Activated T-cell treated with anti-CD3 and anti-CD28 coated beads for 1 hour (primary cell): ENCODE measurements at regions not wholly inside any gene's neighbourhood (a gene's known extent, or its start where the extent isn't known, plus 50 kb on each side); places are given as distances from the start of the nearest gene placed in this dataset.

Experiments
- DNase-seq: peaks from one replicate; pipeline ENCODE4 v3.0.0-alpha.2; 2020; ENCODE audit warnings: low read depth

DNA sequence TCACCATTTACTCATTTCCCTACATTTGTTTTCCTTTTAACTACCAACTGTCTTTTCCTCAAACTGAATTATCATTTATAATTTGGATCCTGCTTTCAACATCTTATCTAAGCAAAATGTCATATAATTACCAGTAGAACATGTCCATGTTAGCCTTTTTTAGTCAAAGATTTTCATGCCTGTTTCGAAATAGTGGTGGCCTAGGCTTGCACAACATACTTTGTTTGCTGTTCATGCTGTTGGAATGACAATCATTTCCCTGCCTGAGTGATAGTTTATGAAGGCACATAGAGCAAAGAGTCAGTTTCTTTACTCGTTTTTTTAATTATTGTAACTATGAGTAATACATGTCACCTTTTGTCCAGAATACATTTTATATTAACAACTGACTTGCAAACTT, 144.3 kb upstream of the ANO3 start:
- no peak for DNase-seq

GRCh38 chr11:26188554-26188953, 143.4 kb upstream of the ANO3 start:
- no peak for DNase-seq

DNA sequence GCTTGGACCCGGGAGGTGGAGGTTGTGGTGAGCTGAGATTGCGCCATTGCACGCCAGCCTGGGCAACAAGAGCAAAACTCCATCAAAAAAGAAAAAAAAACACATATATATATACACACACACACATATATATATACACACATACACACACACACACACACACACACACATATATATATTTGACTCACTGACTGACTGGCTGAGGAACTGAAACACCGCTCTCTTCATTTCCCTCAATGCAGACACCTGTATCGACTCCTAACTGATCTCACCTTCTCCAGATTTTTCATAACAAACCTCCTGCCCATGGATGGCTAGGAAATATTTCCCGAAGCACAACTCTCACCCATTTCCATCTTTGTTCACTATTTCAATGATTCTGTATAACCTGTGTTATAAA, 140.7 kb upstream of the ANO3 start:
- no peak for DNase-seq

- DNase-seq: no peak
Measured at GRCh38 chr11:26193694-26194365, 138.1 kb upstream of the ANO3 start.

- no peak for DNase-seq
Measured at GRCh38 chr11:26194881-26195280, 137.0 kb upstream of the ANO3 start.

GRCh38 chr11:26198532-26199096, 133.3 kb upstream of the ANO3 start:
- no peak for DNase-seq

DNA sequence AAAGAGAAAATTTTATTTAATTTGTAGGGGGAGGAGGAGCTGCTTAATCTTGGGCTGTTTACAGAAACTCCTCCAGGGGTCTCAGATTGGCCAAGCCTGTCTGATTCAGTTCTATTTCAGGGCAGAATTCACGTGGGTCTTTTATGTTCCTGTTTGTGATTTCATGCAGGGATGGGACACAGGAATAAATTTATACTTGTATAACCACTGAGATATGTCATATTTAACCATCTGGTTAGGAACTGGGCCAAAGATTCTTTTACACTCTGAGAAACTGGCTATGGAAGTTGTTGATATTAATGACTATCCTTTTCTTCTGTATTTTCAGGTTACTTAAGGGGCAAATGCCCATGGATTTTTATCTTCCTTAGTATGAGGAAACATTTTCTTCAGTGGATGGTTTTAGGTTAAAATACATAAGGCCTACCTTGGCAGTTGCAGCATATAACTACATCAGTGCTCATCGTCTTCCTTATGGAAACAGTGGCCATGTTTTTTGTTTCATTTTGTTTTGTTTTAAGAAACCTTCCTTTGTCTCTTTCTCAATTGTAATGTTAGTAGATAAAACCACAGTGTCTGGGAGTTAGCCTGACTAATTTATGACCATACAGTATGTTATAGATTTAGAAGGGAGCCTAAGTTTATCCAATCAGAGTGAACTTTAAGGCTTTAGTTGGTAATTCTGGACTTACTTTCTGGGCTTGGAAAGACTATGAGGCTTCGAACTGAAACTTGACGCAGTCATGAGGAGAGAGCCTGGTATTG, 132.4 kb upstream of the ANO3 start:
- no peak for DNase-seq

DNA sequence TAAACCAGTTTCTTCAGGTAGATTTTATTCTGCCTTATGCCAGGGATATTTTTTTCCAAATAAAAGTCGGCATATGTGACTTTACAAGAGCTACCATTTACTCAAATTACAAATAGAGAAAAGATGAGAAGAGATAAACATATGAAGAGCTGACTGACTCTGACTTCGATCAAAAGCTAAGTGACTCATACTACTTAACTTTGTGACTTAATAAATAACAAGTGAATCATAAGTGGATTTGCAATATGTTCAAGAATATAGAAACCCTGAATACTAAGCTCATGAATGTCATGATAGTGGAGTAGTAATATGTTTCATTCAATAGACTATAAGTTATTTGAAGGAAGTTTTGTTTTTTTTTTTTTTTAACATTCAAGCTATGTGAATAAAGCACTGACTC, 130.5 kb upstream of the ANO3 start:
- DNase-seq: no peak

- no peak for DNase-seq
Measured at GRCh38 chr11:26202754-26203153, 129.2 kb upstream of the ANO3 start.

- DNase-seq: no peak
Measured at GRCh38 chr11:26204101-26204500, 127.8 kb upstream of the ANO3 start.

DNA sequence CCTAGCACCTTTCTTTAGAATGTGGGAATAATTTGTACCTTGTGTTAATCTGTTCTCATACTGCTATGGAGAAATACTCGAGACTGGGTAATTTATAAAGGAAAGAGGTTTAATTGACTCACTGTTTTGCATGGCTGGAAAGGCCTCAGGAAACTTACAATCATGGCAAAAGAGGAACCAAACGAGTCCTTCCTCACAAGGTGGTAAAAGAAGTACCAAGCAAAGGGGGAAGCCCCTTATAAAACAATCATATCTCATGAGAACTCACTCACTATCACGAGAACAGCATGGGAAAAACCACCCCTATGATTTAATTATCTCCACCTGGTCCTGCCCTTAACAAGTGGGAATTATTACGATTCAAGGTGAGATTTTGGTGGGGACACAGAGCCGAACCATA, 127.1 kb upstream of the ANO3 start:
- no peak for DNase-seq

DNA sequence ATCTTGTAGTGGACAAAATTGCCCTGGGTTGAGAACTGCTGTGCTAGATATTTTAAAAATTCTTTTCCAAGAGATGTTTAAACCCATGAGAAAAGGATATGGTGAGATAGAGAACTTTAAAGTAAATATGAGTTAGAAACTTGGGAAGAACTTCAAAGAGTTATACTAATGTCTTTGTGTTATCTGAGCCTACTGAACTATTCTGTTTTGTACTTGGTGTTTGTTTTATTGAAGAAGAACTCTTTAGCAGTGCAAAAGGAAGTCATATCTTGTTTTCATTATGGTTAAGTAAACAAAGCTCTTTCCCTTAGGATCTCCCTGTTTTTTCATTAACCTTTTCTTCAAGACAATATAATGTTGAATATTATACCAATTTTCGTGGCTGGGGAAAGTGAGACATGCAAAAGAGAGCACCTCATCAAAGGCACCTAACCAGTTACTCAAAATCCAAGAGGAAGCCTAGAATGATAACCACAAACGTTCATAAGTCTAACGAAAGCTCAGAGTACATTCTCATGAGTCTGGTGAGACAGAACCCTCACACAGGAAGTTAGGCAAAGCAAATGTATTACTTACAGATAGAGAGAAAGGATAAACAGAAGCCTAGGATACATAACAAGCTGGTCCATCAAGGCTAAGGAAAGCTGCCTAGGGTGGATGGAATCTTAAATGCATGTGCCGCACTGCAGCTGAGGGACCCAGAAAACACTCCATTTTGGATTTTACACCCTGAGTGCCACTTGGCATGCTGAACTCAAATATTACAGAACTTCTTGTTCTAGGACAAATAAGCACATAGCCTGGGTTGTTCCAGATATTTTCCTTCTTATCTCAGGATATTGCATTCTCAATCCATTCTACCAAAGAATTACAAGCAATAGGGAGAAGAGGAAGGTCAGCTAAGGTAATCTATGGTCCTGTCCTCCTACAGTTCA, 112.5 kb upstream of the ANO3 start:
- no peak for DNase-seq

DNA sequence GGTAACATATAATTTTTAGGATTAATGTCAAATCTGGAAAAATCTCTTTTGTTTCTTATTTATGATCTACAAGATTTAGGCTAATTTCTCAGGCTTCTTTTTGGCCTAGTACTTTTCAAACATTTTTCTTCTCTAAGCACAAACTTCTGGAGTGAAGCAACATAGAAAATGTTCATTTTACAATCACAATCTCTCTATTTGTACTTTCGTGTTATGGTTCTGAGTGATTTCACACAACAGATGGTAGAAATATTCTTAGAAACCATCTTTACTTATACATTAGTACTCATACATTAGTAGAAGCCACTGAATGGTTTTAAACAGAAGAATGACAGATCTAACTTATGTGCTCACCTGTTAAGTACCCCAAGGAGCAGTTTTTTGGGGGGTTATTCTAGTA, 106.3 kb upstream of the ANO3 start:
- DNase-seq: no peak

DNA sequence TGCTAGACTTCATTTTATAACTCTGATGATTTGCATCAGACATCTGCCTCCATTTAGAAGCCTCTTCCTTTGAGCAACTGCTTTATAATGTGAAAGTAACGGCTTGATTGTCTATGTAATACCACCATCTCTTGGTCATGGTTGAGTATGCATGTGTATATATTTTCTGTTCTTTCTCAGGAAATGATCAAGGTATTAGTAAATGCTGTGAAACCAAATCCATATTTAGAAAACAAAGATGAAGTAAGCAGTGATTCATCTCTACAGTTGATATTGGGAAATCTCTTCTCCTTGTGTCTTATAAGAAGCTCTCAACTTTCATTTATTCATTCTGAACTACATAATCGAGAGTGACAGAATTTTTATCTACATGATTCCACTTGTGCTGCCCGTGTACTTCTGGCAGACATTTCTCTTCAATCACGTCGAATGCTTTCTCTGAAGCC, 104.6 kb upstream of the ANO3 start:
- DNase-seq: no peak

DNA sequence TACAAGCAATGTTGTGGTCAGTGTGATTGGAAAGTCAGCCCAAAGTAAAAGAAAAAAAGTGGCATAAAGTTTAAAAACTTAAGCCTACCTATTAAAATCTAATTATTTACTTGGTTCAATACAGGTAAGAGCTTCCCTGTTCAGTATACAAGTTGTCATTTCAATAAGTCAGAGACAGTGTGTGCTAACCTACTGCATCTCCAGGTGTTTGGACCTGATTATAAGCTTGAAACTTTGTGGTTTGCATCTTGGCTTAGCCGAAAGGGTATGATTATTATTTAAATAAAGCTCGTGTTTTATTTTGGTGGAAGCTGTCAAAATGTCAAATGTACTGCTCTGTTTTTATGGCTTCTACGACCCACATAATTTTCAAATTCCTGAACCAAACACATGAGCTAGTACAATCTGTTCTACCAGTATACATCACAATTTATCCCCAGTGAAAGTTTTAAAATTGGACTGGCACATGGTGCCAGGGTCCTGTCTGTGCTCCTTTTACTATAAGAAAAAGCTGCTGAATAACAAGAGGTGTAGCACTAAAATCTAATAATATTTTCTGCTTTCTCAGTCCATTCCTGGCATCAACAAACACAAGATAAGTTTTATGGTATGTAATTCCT, 103.9 kb upstream of the ANO3 start:
- no peak for DNase-seq

DNA sequence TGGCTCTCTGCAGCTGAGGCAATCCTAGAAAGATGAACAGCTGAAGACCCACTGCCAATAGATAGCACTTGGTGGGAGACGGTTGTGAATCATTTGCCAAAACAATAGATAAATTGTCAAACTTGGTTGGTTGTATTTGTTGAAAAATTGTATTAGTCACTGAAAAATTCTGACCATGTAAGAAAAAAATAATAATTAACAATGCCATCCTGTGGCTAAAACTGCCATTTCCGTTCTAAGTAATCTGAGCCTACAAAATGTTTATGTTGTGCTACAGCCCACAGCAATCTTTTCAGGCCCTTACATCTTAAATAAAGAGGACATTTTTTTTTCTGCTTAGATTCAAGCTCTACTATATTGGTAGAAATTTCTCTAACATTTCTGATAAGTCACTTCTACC, 103.2 kb upstream of the ANO3 start:
- no peak for DNase-seq

DNA sequence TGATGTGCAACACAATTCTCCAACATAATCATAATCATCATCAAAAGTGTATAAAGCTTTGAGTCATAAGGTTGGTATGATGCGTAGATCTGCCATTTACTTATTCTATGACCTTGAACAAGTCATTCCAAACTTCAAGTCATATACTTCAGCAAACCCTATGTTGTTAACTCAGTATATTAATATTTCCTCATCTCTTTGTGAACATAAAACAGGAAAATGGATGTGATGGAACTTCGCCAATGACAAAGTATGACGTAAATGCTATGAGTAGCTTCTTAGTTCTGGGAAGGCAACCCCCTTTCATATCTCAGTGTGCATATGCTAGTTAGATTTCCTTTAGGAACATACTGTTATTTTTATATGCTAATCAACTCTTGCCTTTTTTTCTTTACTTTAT, 102.7 kb upstream of the ANO3 start:
- no peak for DNase-seq

- no peak for DNase-seq
Measured at GRCh38 chr11:26229981-26230380, 101.9 kb upstream of the ANO3 start.

- DNase-seq: no peak
Measured at GRCh38 chr11:26231252-26231661, 100.7 kb upstream of the ANO3 start.

DNA sequence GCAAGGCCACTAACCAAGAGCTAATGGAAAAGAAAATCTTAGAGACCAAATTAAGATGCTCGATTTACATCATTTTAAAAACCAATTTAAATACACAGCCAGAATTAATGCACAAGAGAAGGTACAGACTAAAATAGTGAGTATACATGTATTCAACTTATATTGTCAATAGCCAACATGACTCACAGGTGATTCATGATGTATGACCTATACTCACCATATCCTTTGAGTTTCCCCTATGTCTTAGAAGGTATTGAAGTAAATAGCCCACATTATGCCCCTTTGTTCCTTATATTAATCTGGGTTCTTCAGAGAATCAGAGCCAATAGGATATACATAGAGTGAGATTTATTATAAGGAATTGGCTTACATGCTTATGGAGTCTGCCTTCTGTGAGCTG, 97.5 kb upstream of the ANO3 start:
- DNase-seq: no peak

- no peak for DNase-seq
Measured at GRCh38 chr11:26243426-26243825, 88.5 kb upstream of the ANO3 start.

DNA sequence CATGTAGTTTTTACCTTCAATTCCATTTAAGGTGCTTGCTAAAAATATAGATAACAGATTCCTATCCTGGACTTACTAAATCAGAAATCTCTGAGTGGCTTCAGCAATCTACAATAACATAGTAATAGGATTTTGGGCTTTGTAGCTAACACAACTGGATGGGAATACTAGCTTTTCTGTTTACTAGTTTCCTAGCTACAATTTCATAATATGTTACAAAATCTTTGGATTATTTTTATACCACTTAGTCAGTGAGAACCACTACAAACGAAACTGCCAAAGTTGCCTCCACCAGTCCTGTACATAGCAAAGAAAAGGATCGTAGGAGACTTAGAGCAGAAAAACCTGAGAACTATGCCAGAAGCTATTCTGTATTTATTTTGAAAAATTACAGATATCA, 87.7 kb upstream of the ANO3 start:
- no peak for DNase-seq
